ENCODE measurements at regions not wholly inside any gene's neighbourhood (a gene's known extent, or its start where the extent isn't known, plus 50 kb on each side); places are given as distances from the start of the nearest gene placed in this dataset.
"Not testable (repeated sequence)": the region's sequence is repeated elsewhere in the genome, so short reads cannot be mapped to it uniquely, and the experiment has no call there.

GRCh38 chr18:56445422-56445821 lies 193.0 kb downstream of the TXNL1 start:
- DNase-seq (ENCODE audit: low read depth, low spot score): no peak
- H3K4me3 ChIP-seq (ENCODE audit: insufficient read length, low read depth): no peak overlapping the region
- no peaks in the 10 kb centered on the region for H3K27me3 ChIP-seq (ENCODE audit: insufficient read depth, insufficient read length)
- no peak overlapping the region for H3K9ac ChIP-seq (ENCODE audit: insufficient read length, low read depth)
- H3K9me3 ChIP-seq (ENCODE audit: insufficient read depth, low read length): no peaks in the 10 kb centered on the region
- TF ChIP-seq ZNF274 (IDR thresholded peaks at IDR 0.05; ENCODE audit: low read depth, low read length) (no peak), SUZ12 (IDR thresholded peaks at IDR 0.05; ENCODE audit: extremely low read depth, insufficient read depth, insufficient read length) (no peak), YY1 (IDR thresholded peaks at IDR 0.05; ENCODE audit: insufficient read depth, insufficient read length) (no peak)
- no peaks in the 10 kb centered on the region for H3K4me1 ChIP-seq (ENCODE audit: insufficient read depth, insufficient read length)
- H3K36me3 ChIP-seq (ENCODE audit: insufficient read depth, insufficient read length, low read length): no peaks in the 10 kb centered on the region

GRCh38 chr18:56444201-56444600 lies 194.2 kb downstream of the TXNL1 start:
- no peaks in the 10 kb centered on the region for H3K9me3 ChIP-seq (ENCODE audit: insufficient read depth, low read length)
- DNase-seq (ENCODE audit: low read depth, low spot score): no peak

GRCh38 chr18:56443166-56443907 lies 195.1 kb downstream of the TXNL1 start:
- no peaks in the 10 kb centered on the region for H3K4me1 ChIP-seq (ENCODE audit: insufficient read depth, insufficient read length)
- DNase-seq (ENCODE audit: low read depth, low spot score): no peak
- no peaks in the 10 kb centered on the region for H3K9me3 ChIP-seq (ENCODE audit: insufficient read depth, low read length)
- H3K9ac ChIP-seq (ENCODE audit: insufficient read length, low read depth): no peak overlapping the region
- H3K36me3 ChIP-seq (ENCODE audit: insufficient read depth, insufficient read length, low read length): no peaks in the 10 kb centered on the region
- no peak for TF ChIP-seq ZNF274 (IDR thresholded peaks at IDR 0.05; ENCODE audit: low read depth, low read length)
- H3K4me3 ChIP-seq (ENCODE audit: insufficient read length, low read depth): no peak overlapping the region
- no peaks in the 10 kb centered on the region for H3K27me3 ChIP-seq (ENCODE audit: insufficient read depth, insufficient read length)

More at GRCh38 chr18:56444201-56444600, 194.2 kb downstream of the TXNL1 start:
- TF ChIP-seq SUZ12 (IDR thresholded peaks at IDR 0.05; ENCODE audit: extremely low read depth, insufficient read depth, insufficient read length) (no peak), YY1 (IDR thresholded peaks at IDR 0.05; ENCODE audit: insufficient read depth, insufficient read length) (no peak), ZNF274 (IDR thresholded peaks at IDR 0.05; ENCODE audit: low read depth, low read length) (no peak)
- Histone ChIP-seq H3K4me3 (ENCODE audit: insufficient read length, low read depth) (no peak overlapping the region), H3K9ac (ENCODE audit: insufficient read length, low read depth) (no peak overlapping the region), H3K4me1 (ENCODE audit: insufficient read depth, insufficient read length) (no peaks in the 10 kb centered on the region), H3K36me3 (ENCODE audit: insufficient read depth, insufficient read length, low read length) (no peaks in the 10 kb centered on the region), H3K27me3 (ENCODE audit: insufficient read depth, insufficient read length) (no peaks in the 10 kb centered on the region)

GRCh38 chr18:56438480-56438879 lies 199.9 kb downstream of the TXNL1 start:
- not testable (repeated sequence) for H3K27me3 ChIP-seq (ENCODE audit: insufficient read depth, insufficient read length); DNase-seq (ENCODE audit: low read depth, low spot score); H3K9ac ChIP-seq (ENCODE audit: insufficient read length, low read depth); H3K9me3 ChIP-seq (ENCODE audit: insufficient read depth, low read length); H3K4me1 ChIP-seq (ENCODE audit: insufficient read depth, insufficient read length); H3K36me3 ChIP-seq (ENCODE audit: insufficient read depth, insufficient read length, low read length); H3K4me3 ChIP-seq (ENCODE audit: insufficient read length, low read depth)

GRCh38 chr18:56436651-56437050 lies 201.7 kb downstream of the TXNL1 start:
- no peaks in the 10 kb centered on the region for H3K9me3 ChIP-seq (ENCODE audit: insufficient read depth, low read length)
- no peaks in the 10 kb centered on the region for H3K4me1 ChIP-seq (ENCODE audit: insufficient read depth, insufficient read length)
- H3K36me3 ChIP-seq (ENCODE audit: insufficient read depth, insufficient read length, low read length): no peaks in the 10 kb centered on the region
- DNase-seq (ENCODE audit: low read depth, low spot score): no peak
- no peak overlapping the region for H3K4me3 ChIP-seq (ENCODE audit: insufficient read length, low read depth)
- H3K9ac ChIP-seq (ENCODE audit: insufficient read length, low read depth): no peak overlapping the region
- no peaks in the 10 kb centered on the region for H3K27me3 ChIP-seq (ENCODE audit: insufficient read depth, insufficient read length)
- TF ChIP-seq SUZ12 (IDR thresholded peaks at IDR 0.05; ENCODE audit: extremely low read depth, insufficient read depth, insufficient read length) (no peak), ZNF274 (IDR thresholded peaks at IDR 0.05; ENCODE audit: low read depth, low read length) (no peak), YY1 (IDR thresholded peaks at IDR 0.05; ENCODE audit: insufficient read depth, insufficient read length) (no peak)

- DNase-seq (ENCODE audit: low read depth, low spot score): no peak
- H3K4me3 ChIP-seq (ENCODE audit: insufficient read length, low read depth): no peak overlapping the region
- H3K9ac ChIP-seq (ENCODE audit: insufficient read length, low read depth): no peak overlapping the region
- H3K36me3 ChIP-seq (ENCODE audit: insufficient read depth, insufficient read length, low read length): no peaks in the 10 kb centered on the region
- H3K4me1 ChIP-seq (ENCODE audit: insufficient read depth, insufficient read length): no peaks in the 10 kb centered on the region
- no peaks in the 10 kb centered on the region for H3K9me3 ChIP-seq (ENCODE audit: insufficient read depth, low read length)
- no peak for TF ChIP-seq YY1 (IDR thresholded peaks at IDR 0.05; ENCODE audit: insufficient read depth, insufficient read length)
- no peaks in the 10 kb centered on the region for H3K27me3 ChIP-seq (ENCODE audit: insufficient read depth, insufficient read length)
Measured at GRCh38 chr18:56433919-56434318, 204.5 kb downstream of the TXNL1 start.

- no peak for DNase-seq (ENCODE audit: low read depth, low spot score)
- TF ChIP-seq SUZ12 (IDR thresholded peaks at IDR 0.05; ENCODE audit: extremely low read depth, insufficient read depth, insufficient read length): no peak
Measured at GRCh38 chr18:56431551-56431950, 206.8 kb downstream of the TXNL1 start.

GRCh38 chr18:56423626-56424025 lies 214.8 kb downstream of the TXNL1 start:
- H3K9ac ChIP-seq (ENCODE audit: insufficient read length, low read depth): no peak overlapping the region
- H3K4me1 ChIP-seq (ENCODE audit: insufficient read depth, insufficient read length): no peaks in the 10 kb centered on the region
- H3K36me3 ChIP-seq (ENCODE audit: insufficient read depth, insufficient read length, low read length): no peaks in the 10 kb centered on the region
- peaks cover 10% of the 10 kb centered on the region; the same call in 1 of the 2 replicates for H3K9me3 ChIP-seq (ENCODE audit: insufficient read depth, low read length)
- no peak overlapping the region for H3K4me3 ChIP-seq (ENCODE audit: insufficient read length, low read depth)
- TF ChIP-seq SUZ12 (IDR thresholded peaks at IDR 0.05; ENCODE audit: extremely low read depth, insufficient read depth, insufficient read length): no peak
- DNase-seq (ENCODE audit: low read depth, low spot score): no peak
- no peaks in the 10 kb centered on the region for H3K27me3 ChIP-seq (ENCODE audit: insufficient read depth, insufficient read length)

More at GRCh38 chr18:56431551-56431950, 206.8 kb downstream of the TXNL1 start:
- Histone ChIP-seq H3K9me3 (ENCODE audit: insufficient read depth, low read length) (peaks cover 5% of the 10 kb centered on the region; the same call in 1 of the 2 replicates), H3K9ac (ENCODE audit: insufficient read length, low read depth) (no peak overlapping the region), H3K4me3 (ENCODE audit: insufficient read length, low read depth) (no peak overlapping the region), H3K4me1 (ENCODE audit: insufficient read depth, insufficient read length) (no peaks in the 10 kb centered on the region), H3K36me3 (ENCODE audit: insufficient read depth, insufficient read length, low read length) (no peaks in the 10 kb centered on the region), H3K27me3 (ENCODE audit: insufficient read depth, insufficient read length) (no peaks in the 10 kb centered on the region)
